ENCODE measurements at regions not wholly inside any gene's neighbourhood (a gene's known extent, or its start where the extent isn't known, plus 50 kb on each side); places are given as distances from the start of the nearest gene placed in this dataset.

DNA sequence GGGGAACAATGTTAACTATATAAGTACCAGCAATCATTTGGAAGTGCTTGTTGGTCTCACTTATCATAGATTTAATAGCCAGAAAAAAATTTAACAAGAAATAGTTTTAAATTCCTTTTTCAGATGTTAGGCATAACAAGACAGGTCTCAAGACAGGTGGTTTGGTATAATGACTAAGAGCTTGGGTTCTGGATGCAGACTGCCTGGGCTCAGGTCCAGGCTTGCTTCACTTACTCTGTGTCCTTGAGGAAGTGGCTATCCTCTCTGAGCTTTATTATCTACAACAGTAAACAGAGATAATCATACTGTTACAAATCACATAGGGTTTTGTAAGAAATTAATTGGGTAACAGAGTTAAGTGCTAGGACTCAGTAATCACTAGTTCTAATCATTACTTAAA lies 338.0 kb upstream of the FLRT2 start:
- Mint-ChIP-seq H3K27ac (no peak overlapping the region), H3K4me1 (no peaks in the 10 kb centered on the region), H3K4me3 (no peak overlapping the region), H3K36me3 (ENCODE audit: low read depth) (no peaks in the 10 kb centered on the region), H3K27me3 (no peaks in the 10 kb centered on the region), H3K9me3 (ENCODE audit: low read depth) (peaks cover 7% of the 10 kb centered on the region)
- ChIA-PET POLR2A (no interaction called here), CTCF (no interaction called here)
- intact Hi-C loops (cut with DNase I, micrococcal nuclease), result no loop called here
- DNase-seq (no peak), ATAC-seq (no peak)

DNA sequence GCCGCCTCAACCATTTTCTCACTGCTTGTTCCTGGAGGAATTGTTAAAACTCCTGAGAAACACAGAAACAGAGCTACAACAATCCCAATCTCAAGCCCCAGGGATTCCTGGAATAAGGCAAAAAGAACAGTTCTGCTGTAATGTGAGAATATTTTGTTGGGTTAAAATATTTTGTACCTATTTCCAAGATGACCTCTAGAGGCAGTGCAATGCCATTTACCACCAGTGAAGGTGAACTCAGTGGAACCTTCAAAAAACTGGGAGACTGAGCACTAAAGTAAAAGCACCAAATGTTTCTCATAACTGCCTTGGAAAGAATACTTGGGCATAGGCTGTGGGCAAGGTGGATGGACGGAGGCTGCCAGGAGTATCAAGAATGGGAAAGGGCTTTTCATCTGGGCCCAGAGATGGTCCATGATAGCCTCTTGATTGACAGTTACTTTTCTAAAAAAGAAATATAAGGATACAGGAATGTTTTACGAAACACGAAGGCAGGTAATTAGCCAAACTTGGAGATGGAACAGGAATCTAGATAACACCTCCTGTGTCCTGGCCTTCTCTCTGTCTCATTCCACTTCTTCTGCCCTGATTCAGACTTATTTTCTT lies 334.0 kb upstream of the FLRT2 start:
- intact Hi-C loops (cut with DNase I, micrococcal nuclease), result no loop called here
- H3K4me1 Mint-ChIP-seq, result no peaks in the 10 kb centered on the region
- no peaks in the 10 kb centered on the region for H3K27me3 Mint-ChIP-seq
- no peaks in the 10 kb centered on the region for H3K36me3 Mint-ChIP-seq (ENCODE audit: low read depth)
- CTCF ChIA-PET, result interaction anchor here (0.7 to 0.8 kb wide), 3 partner anchors 62 to 614 kb away, joined by 3 to 4 read pairs (median 3); no protein-coding TSS in a partner anchor
- DNase-seq (no peak), ATAC-seq (no peak)
- POLR2A ChIA-PET, result no interaction called here
- H3K4me3 Mint-ChIP-seq, result no peak overlapping the region
- no peak overlapping the region for H3K27ac Mint-ChIP-seq
- peaks cover 4% of the 10 kb centered on the region for H3K9me3 Mint-ChIP-seq (ENCODE audit: low read depth)

DNA sequence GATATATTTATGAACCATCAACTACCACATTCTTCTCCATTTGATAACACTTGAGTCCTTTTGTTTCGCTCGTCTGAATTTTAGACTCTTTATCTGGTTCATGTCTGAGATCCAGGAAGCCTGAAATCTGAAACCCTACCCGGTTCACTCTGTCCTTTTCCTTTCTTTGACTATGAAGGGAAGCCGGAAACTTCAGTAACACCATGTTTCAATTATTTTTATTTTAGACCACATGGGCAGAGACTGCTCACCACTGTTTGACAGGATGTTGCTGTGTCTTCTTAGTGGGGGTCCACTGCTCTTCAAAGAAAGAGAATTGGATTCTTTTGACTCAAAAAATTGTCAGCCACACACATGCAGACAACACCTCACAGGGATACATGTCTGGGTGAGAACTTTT lies 331.9 kb upstream of the FLRT2 start:
- ChIA-PET POLR2A (no interaction called here), CTCF (no interaction called here)
- H3K4me1 Mint-ChIP-seq, result no peaks in the 10 kb centered on the region
- H3K27ac Mint-ChIP-seq, result no peak overlapping the region
- ATAC-seq (no peak), DNase-seq (no peak)
- H3K9me3 Mint-ChIP-seq (ENCODE audit: low read depth), result peaks cover 4% of the 10 kb centered on the region
- no peaks in the 10 kb centered on the region for H3K36me3 Mint-ChIP-seq (ENCODE audit: low read depth)
- H3K4me3 Mint-ChIP-seq, result no peak overlapping the region
- intact Hi-C loops (cut with DNase I, micrococcal nuclease), result no loop called here
- no peaks in the 10 kb centered on the region for H3K27me3 Mint-ChIP-seq

DNA sequence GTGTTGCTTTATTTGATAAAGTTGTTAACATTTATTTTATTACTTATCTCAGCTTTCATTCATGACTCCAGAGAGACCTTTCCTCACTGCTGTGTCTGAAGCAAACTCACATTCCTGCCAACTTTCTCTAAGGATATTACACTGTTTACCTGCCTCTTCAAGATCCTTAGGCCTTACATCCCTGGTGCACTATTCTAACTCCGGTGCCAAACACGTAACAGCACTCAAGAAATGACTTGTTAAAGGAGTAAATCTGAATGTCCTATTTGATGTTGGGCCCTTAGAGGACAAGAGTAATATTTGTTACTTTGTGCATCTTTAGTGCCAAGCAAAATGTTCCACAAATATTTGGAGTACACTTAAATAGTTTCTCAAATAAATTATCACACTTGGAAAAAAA lies 324.1 kb upstream of the FLRT2 start:
- Mint-ChIP-seq H3K36me3 (ENCODE audit: low read depth) (no peaks in the 10 kb centered on the region), H3K9me3 (ENCODE audit: low read depth) (peaks cover under 1% of the 10 kb centered on the region), H3K4me3 (no peak overlapping the region), H3K27me3 (no peaks in the 10 kb centered on the region), H3K4me1 (no peaks in the 10 kb centered on the region), H3K27ac (no peak overlapping the region)
- CTCF ChIA-PET, result no interaction called here
- no peak for DNase-seq
- intact Hi-C loops (cut with DNase I, micrococcal nuclease), result no loop called here
- POLR2A ChIA-PET, result no interaction called here
- ATAC-seq, result no peak

DNA sequence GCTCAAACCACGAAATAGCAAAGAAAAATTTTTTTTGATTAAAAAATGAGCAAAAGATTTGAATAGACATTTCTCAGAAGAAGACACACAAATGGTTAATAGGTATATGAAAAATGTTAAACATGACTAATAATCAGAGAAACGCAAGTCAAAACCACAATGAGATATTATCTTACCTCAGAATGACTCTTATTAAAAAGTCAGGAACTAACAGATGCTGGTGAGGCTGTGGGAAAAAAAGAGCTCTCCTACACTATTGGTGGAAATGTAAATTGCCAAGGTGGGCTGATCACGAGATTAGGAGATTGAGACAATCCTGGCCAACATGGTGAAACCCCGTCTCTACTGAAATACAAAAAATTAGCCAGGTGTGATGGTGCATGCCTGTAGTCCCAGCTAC lies 315.5 kb upstream of the FLRT2 start:
- intact Hi-C loops (cut with DNase I, micrococcal nuclease), result no loop called here
- CTCF ChIA-PET, result no interaction called here

DNA sequence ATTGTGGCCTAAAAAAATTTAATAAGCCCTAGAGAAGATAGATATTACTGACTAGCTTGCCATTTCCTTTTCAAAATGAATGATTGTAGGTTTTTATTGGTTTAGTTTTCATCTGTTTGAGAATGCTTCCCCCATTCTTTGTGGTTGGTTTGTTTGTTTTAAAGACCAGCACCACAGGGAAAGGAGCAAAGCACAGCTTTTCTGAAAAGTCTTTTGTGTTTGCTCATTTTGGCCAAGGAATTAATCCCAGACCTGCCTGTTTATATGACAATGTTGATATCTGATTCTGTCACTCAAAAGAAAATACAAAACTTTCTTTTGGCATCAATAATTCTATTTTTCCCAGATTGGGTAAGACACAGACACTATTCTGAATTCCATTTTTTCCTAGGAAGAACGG lies 312.5 kb upstream of the FLRT2 start:
- Mint-ChIP-seq H3K9me3 (ENCODE audit: low read depth) (peaks cover 14% of the 10 kb centered on the region), H3K27ac (no peak overlapping the region), H3K27me3 (no peaks in the 10 kb centered on the region), H3K4me3 (no peak overlapping the region), H3K36me3 (ENCODE audit: low read depth) (no peaks in the 10 kb centered on the region), H3K4me1 (no peaks in the 10 kb centered on the region)
- ChIA-PET POLR2A (no interaction called here), CTCF (no interaction called here)
- no peak for DNase-seq
- intact Hi-C loops (cut with DNase I, micrococcal nuclease), result no loop called here
- ATAC-seq, result no peak

More for the DNA sequence above, 315.5 kb upstream of the FLRT2 start:
- H3K4me3 Mint-ChIP-seq, result no peak overlapping the region
- no peaks in the 10 kb centered on the region for H3K27me3 Mint-ChIP-seq
- H3K27ac Mint-ChIP-seq, result no peak overlapping the region
- no peak for ATAC-seq
- POLR2A ChIA-PET, result no interaction called here
- DNase-seq, result no peak
- peaks cover 13% of the 10 kb centered on the region for H3K9me3 Mint-ChIP-seq (ENCODE audit: low read depth)
- H3K36me3 Mint-ChIP-seq (ENCODE audit: low read depth), result no peaks in the 10 kb centered on the region
- H3K4me1 Mint-ChIP-seq, result no peaks in the 10 kb centered on the region

DNA sequence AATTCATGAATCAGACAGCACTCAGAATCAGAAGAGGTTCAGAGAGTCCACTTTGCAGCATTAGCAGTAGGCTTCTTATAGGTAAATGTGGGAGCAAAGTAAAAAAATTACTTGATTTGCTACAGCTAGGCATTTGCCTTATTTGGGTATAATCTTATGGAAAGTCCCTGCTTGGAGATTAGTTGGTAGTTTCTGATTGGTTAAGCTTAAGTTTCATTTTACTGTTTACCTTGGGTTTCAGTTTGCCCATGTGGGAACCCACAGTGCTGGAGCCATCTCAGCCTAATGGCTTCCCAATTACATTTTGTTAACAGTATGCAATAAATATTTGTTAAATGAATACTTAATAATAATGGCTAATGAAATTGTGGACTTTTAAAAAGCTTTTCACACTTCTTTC lies 311.0 kb upstream of the FLRT2 start:
- Mint-ChIP-seq H3K4me3 (no peak overlapping the region), H3K9me3 (ENCODE audit: low read depth) (peaks cover 10% of the 10 kb centered on the region), H3K27ac (no peak overlapping the region), H3K4me1 (no peaks in the 10 kb centered on the region), H3K36me3 (ENCODE audit: low read depth) (no peaks in the 10 kb centered on the region), H3K27me3 (no peaks in the 10 kb centered on the region)
- ChIA-PET CTCF (interaction anchor here (0.8 kb wide), 1 partner anchor 149 kb away, joined by 4 read pairs; no protein-coding TSS in a partner anchor), POLR2A (no interaction called here)
- intact Hi-C loops (cut with DNase I, micrococcal nuclease), result no loop called here
- DNase-seq (no peak), ATAC-seq (no peak)

DNA sequence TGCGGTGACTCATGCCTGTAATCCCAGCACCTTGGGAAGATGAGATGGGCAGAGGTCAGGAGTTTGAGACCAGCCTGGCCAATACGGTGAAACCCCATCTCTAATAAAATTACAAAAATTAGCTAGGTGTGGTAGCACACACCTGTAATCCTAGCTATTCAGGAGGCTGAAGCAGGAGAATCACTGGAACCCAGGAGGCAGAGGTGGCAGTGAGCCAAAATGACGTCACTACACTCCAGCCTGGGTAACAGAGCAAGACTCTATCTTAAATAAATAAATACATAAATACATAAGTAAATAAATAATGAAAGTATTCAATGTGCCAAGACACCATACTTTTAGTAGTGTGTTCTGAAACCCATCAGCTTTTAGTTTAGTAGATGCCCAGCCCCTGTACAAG lies 308.1 kb upstream of the FLRT2 start:
- no peak overlapping the region for H3K27ac Mint-ChIP-seq
- DNase-seq (no peak), ATAC-seq (no peak)
- no peaks in the 10 kb centered on the region for H3K36me3 Mint-ChIP-seq (ENCODE audit: low read depth)
- H3K4me3 Mint-ChIP-seq, result no peak overlapping the region
- intact Hi-C loops (cut with DNase I, micrococcal nuclease), result no loop called here
- H3K27me3 Mint-ChIP-seq, result no peaks in the 10 kb centered on the region
- peaks cover 5% of the 10 kb centered on the region for H3K9me3 Mint-ChIP-seq (ENCODE audit: low read depth)
- no peaks in the 10 kb centered on the region for H3K4me1 Mint-ChIP-seq
- POLR2A ChIA-PET, result no interaction called here
- CTCF ChIA-PET, result no interaction called here

DNA sequence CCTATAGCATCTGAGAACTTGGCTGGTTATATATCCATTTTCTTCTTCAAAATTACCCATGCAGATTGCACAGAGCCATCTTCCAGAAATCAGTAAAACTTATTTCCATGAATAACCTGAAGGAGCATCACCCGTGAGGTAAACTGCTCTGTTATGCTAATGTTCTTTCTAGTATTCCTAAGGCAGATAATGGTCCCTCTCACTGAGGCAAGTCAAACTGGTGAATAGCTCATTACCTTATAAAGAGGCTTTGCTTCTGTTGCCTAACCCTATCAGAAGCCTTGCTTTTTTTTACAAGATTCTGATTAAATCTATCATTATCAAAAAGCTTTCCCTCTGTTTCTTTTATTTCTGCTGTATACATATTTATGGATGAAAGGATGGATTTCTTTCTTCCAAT lies 307.6 kb upstream of the FLRT2 start:
- no peaks in the 10 kb centered on the region for H3K36me3 Mint-ChIP-seq (ENCODE audit: low read depth)

DNA sequence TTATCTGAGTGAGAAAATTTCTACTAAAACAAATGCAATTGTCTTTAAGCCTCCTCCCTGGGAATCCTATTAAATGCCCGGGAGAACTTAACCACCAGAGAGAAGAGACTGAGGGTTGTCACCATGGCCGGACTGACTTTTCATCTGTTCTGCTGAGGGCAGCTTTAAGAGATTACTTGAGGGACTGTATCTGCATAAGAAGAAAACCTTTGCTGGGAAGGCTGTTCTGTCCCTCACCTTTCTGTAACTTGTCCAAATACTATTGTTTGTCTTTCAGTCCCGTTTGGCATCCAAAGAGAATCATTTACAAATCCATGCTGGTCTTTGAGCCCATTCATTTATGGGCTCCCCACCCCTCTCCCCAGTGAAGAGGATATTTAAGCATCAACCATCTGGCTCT lies 306.3 kb upstream of the FLRT2 start:
- no peak for ATAC-seq
- Mint-ChIP-seq H3K36me3 (ENCODE audit: low read depth) (no peaks in the 10 kb centered on the region), H3K27me3 (no peaks in the 10 kb centered on the region), H3K9me3 (ENCODE audit: low read depth) (peaks cover 5% of the 10 kb centered on the region), H3K4me1 (no peaks in the 10 kb centered on the region), H3K4me3 (no peak overlapping the region), H3K27ac (no peak overlapping the region)
- POLR2A ChIA-PET, result no interaction called here
- intact Hi-C loops (cut with DNase I, micrococcal nuclease), result no loop called here
- CTCF ChIA-PET, result no interaction called here
- no peak for DNase-seq

More for the DNA sequence above, 307.6 kb upstream of the FLRT2 start:
- ATAC-seq (no peak), DNase-seq (no peak)
- ChIA-PET CTCF (no interaction called here), POLR2A (no interaction called here)
- intact Hi-C loops (cut with DNase I, micrococcal nuclease), result no loop called here
- no peaks in the 10 kb centered on the region for H3K27me3 Mint-ChIP-seq
- H3K9me3 Mint-ChIP-seq (ENCODE audit: low read depth), result peaks cover 5% of the 10 kb centered on the region
- no peaks in the 10 kb centered on the region for H3K4me1 Mint-ChIP-seq
- no peak overlapping the region for H3K27ac Mint-ChIP-seq
- no peak overlapping the region for H3K4me3 Mint-ChIP-seq

DNA sequence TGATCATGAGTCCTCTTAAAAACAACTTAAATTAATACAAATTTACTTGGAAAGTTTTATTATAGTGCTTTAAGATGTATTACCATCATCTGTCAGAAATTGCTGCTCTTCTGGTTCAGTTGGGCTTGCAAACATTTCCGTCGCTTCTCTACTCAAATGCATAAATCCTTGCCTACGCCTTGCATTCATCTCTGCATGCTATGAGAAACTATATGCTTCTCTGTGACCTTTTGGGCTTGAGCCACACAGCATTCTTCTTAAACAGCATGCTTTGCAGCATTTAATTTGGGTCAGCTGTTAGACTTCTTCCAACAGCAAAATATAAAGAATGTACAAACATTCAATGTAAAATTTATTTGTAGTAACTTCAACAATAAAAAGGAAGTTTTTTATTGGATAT lies 305.7 kb upstream of the FLRT2 start:
- H3K4me1 Mint-ChIP-seq, result no peaks in the 10 kb centered on the region
- H3K27me3 Mint-ChIP-seq, result no peaks in the 10 kb centered on the region
- ATAC-seq, result no peak
- H3K27ac Mint-ChIP-seq, result no peak overlapping the region
- no peak for DNase-seq
- no peaks in the 10 kb centered on the region for H3K36me3 Mint-ChIP-seq (ENCODE audit: low read depth)
- CTCF ChIA-PET, result no interaction called here
- intact Hi-C loops (cut with DNase I, micrococcal nuclease), result no loop called here
- POLR2A ChIA-PET, result no interaction called here
- no peak overlapping the region for H3K4me3 Mint-ChIP-seq
- peaks cover 5% of the 10 kb centered on the region for H3K9me3 Mint-ChIP-seq (ENCODE audit: low read depth)

DNA sequence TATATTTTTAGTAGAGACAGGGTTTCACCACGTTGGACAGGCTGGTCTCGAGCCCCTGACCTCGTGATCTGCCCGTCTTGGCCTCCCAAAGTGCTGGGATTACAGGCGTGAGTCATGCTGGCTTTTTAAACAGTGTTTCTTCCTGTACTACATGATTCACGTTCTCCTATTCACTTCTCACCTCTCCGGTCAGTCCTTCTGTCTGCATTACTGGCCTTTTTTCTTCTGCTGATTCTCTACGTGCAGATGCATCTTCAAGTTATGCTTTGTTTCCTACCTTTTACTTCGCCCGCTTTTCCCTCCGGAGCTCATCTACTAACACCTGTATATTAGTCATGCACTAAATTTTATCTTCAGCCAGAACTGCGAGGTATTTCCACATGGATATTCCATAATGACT lies 296.2 kb upstream of the FLRT2 start:
- CTCF ChIA-PET, result no interaction called here

More for the DNA sequence above, 296.2 kb upstream of the FLRT2 start:
- Mint-ChIP-seq H3K36me3 (ENCODE audit: low read depth) (no peaks in the 10 kb centered on the region), H3K27ac (no peak overlapping the region), H3K9me3 (ENCODE audit: low read depth) (peaks cover 9% of the 10 kb centered on the region), H3K4me1 (no peaks in the 10 kb centered on the region), H3K27me3 (no peaks in the 10 kb centered on the region), H3K4me3 (no peak overlapping the region)
- ATAC-seq (no peak), DNase-seq (no peak)
- intact Hi-C loops (cut with DNase I, micrococcal nuclease), result no loop called here
- POLR2A ChIA-PET, result interaction anchor here (0.6 kb wide), 1 partner anchor 40 kb away, joined by 3 read pairs; no protein-coding TSS in a partner anchor
